ENCODE measurements at regions not wholly inside any gene's neighbourhood (a gene's known extent, or its start where the extent isn't known, plus 50 kb on each side); places are given as distances from the start of the nearest gene placed in this dataset.
"Not testable (repeated sequence)": the region's sequence is repeated elsewhere in the genome, so short reads cannot be mapped to it uniquely, and the experiment has no call there.

GRCh38 chr6:27168586-27169443 is 78.7 kb upstream of the PRSS16 start:
- no peaks in the 10 kb centered on the region for H3K36me3 ChIP-seq
- no peak overlapping the region for H3K4me3 ChIP-seq (ENCODE audit: low read depth, low read length)
- no peak for DNase-seq
- TF ChIP-seq CTCF (IDR thresholded peaks at IDR 0.05; ENCODE audit: low read depth, low read length), result no peak
- peaks cover 14% of the 10 kb centered on the region for H3K9me3 ChIP-seq (ENCODE audit: severe bottlenecking)
- peaks cover 76% of the 10 kb centered on the region for H3K27me3 ChIP-seq (ENCODE audit: insufficient read depth, low read depth, severe bottlenecking)
- no peak overlapping the region for H3K27ac ChIP-seq

GRCh38 chr6:27172524-27173231 is 74.8 kb upstream of the PRSS16 start:
- H3K27me3 ChIP-seq (ENCODE audit: insufficient read depth, low read depth, severe bottlenecking), result peaks cover 78% of the 10 kb centered on the region
- not testable (repeated sequence) for H3K4me3 ChIP-seq (ENCODE audit: low read depth, low read length); H3K36me3 ChIP-seq; H3K27ac ChIP-seq; DNase-seq
- H3K9me3 ChIP-seq (ENCODE audit: severe bottlenecking), result peaks cover 35% of the 10 kb centered on the region

GRCh38 chr6:27173232-27173601 is 74.3 kb upstream of the PRSS16 start:
- not testable (repeated sequence) for H3K27ac ChIP-seq, H3K36me3 ChIP-seq

GRCh38 chr6:27174958-27175357 is 72.5 kb upstream of the PRSS16 start:
- no peak overlapping the region for H3K27ac ChIP-seq
- H3K9me3 ChIP-seq (ENCODE audit: severe bottlenecking), result peaks cover 49% of the 10 kb centered on the region
- peaks cover 77% of the 10 kb centered on the region for H3K27me3 ChIP-seq (ENCODE audit: insufficient read depth, low read depth, severe bottlenecking)
- DNase-seq, result no peak
- no peaks in the 10 kb centered on the region for H3K36me3 ChIP-seq
- H3K4me3 ChIP-seq (ENCODE audit: low read depth, low read length), result no peak overlapping the region
- TF ChIP-seq CTCF (IDR thresholded peaks at IDR 0.05; ENCODE audit: low read depth, low read length), result no peak

More at GRCh38 chr6:27173232-27173601, 74.3 kb upstream of the PRSS16 start:
- not testable (repeated sequence) for DNase-seq; H3K4me3 ChIP-seq (ENCODE audit: low read depth, low read length)
- peaks cover 40% of the 10 kb centered on the region for H3K9me3 ChIP-seq (ENCODE audit: severe bottlenecking)
- H3K27me3 ChIP-seq (ENCODE audit: insufficient read depth, low read depth, severe bottlenecking), result peaks cover 78% of the 10 kb centered on the region

GRCh38 chr6:27176096-27176495 is 71.4 kb upstream of the PRSS16 start:
- peaks cover 83% of the 10 kb centered on the region for H3K27me3 ChIP-seq (ENCODE audit: insufficient read depth, low read depth, severe bottlenecking)
- DNase-seq, result no peak
- H3K36me3 ChIP-seq, result no peaks in the 10 kb centered on the region
- H3K9me3 ChIP-seq (ENCODE audit: severe bottlenecking), result peaks cover 48% of the 10 kb centered on the region
- no peak for TF ChIP-seq CTCF (IDR thresholded peaks at IDR 0.05; ENCODE audit: low read depth, low read length)
- no peak overlapping the region for H3K4me3 ChIP-seq (ENCODE audit: low read depth, low read length)
- no peak overlapping the region for H3K27ac ChIP-seq

- peaks cover 89% of the 10 kb centered on the region for H3K27me3 ChIP-seq (ENCODE audit: insufficient read depth, low read depth, severe bottlenecking)
- no peak overlapping the region for H3K27ac ChIP-seq
- peak; percentile 31 for DNase-seq
- no peak for TF ChIP-seq CTCF (IDR thresholded peaks at IDR 0.05; ENCODE audit: low read depth, low read length)
- no peaks in the 10 kb centered on the region for H3K36me3 ChIP-seq
- peaks cover 48% of the 10 kb centered on the region for H3K9me3 ChIP-seq (ENCODE audit: severe bottlenecking)
- H3K4me3 ChIP-seq (ENCODE audit: low read depth, low read length), result peak overlapping the region; percentile 78
These were observed 70.7 kb upstream of the PRSS16 start for GRCh38 chr6:27176523-27177484.

Measured in WERI-Rb-1 (cell line).